Nephron (organoid): ENCODE measurements at regions not wholly inside any gene's neighbourhood (a gene's known extent, or its start where the extent isn't known, plus 50 kb on each side); places are given as distances from the start of the nearest gene placed in this dataset.

Experiments
- H3K27ac Mint-ChIP-seq, 3 experiments: 2 replicates each; pipeline ENCODE4 v1.8.0; 2020; ENCODE audit warnings: mixed read lengths in 3 of 3, mild to moderate bottlenecking in 2 of 3, moderate library complexity in 1 of 3
- H3K27me3 Mint-ChIP-seq: 2 replicates; pipeline ENCODE4 v1.8.0; 2021; ENCODE audit warnings: low read depth, mild to moderate bottlenecking, moderate library complexity, mixed read lengths
- H3K36me3 Mint-ChIP-seq: 2 replicates; pipeline ENCODE4 v1.8.0; 2020; ENCODE audit warnings: low read depth, mixed read lengths
- H3K4me1 Mint-ChIP-seq: 2 replicates; pipeline ENCODE4 v1.8.0; 2020; ENCODE audit warnings: mixed read lengths
- H3K4me3 Mint-ChIP-seq, 3 experiments: 2 replicates each; pipeline ENCODE4 v1.8.0; 2020; ENCODE audit warnings: mild to moderate bottlenecking in 3 of 3, mixed read lengths in 3 of 3, moderate library complexity in 2 of 3
- H3K9me3 Mint-ChIP-seq: 2 replicates; pipeline ENCODE4 v1.8.0; 2020; ENCODE audit warnings: mixed read lengths
- TF ChIP-seq, protein P1 (sequence below), 3 experiments: fragments of 200-600 bp; sonication (generic); IDR thresholded peaks; one replicate each; pipeline ENCODE4 v1.5.0; 2021; ENCODE audit warnings: antibody characterized with exemption in 3 of 3; ENCODE audit not compliant: unreplicated experiment in 3 of 3

DNA sequence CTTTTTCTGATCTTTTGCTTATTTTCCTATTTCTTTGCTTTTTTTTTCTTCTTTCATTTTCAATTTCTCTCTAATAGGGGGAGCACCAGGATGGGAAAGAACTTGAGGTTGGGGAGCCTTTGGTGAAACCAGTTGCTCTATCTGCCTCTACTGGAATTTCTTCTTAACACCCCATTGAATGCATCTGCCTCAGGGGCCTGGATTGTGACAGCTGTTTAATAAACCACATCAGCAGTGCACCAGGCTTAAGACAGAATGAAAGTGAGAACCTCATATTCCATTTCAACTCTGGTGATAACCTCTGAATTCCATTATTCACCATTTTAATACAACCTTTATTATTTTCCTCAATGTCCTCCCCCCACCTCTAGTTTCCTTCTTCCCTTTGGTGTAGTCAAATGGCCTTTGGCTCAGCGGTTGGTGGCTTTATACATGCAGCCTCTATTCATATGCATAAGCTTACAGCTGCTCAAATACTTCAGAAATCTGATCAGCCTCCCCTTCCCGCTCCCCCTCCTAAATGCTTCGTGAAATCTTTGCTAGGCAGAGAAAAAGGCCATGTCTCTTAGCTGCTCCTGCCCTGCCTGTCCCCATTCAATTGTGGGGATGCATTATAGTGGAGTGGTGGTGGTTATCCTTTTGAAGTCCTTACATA is 537.3 kb upstream of the PLXNA2 start:
- Mint-ChIP-seq H3K4me1 (peaks cover 15% of the 10 kb centered on the region), H3K27ac (no peak overlapping the region), H3K36me3 (no peaks in the 10 kb centered on the region), H3K27me3 (no peaks in the 10 kb centered on the region), H3K9me3 (peaks cover 7% of the 10 kb centered on the region), H3K4me3 (no peak overlapping the region)
- TF ChIP-seq, protein P1, sequence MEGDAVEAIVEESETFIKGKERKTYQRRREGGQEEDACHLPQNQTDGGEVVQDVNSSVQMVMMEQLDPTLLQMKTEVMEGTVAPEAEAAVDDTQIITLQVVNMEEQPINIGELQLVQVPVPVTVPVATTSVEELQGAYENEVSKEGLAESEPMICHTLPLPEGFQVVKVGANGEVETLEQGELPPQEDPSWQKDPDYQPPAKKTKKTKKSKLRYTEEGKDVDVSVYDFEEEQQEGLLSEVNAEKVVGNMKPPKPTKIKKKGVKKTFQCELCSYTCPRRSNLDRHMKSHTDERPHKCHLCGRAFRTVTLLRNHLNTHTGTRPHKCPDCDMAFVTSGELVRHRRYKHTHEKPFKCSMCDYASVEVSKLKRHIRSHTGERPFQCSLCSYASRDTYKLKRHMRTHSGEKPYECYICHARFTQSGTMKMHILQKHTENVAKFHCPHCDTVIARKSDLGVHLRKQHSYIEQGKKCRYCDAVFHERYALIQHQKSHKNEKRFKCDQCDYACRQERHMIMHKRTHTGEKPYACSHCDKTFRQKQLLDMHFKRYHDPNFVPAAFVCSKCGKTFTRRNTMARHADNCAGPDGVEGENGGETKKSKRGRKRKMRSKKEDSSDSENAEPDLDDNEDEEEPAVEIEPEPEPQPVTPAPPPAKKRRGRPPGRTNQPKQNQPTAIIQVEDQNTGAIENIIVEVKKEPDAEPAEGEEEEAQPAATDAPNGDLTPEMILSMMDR (IDR thresholded peaks at IDR 0.05; ENCODE audit: unreplicated experiment in 3 of 3): no peak

DNA sequence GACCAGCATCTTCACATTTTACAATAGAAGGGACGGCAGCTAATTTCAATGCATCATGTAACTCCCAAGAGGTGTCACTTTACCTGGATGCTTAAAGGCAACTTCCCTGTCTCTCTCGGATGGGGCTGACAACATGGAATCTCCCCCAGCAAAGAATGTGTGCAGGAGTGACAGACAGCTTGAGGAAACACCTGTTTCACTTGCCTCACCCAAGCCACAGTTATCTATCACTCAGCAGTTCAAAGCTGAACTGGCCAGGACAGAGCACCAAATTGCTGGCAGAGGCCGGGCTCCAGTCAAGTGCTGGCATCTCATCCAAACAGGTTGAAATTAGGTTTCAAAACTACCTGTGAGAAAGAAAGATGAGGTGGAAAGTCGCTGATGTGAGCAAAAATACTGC is 538.0 kb upstream of the PLXNA2 start:
- no peaks in the 10 kb centered on the region for H3K36me3 Mint-ChIP-seq
- H3K27ac Mint-ChIP-seq: no peak overlapping the region
- peaks cover 7% of the 10 kb centered on the region for H3K9me3 Mint-ChIP-seq
- H3K4me1 Mint-ChIP-seq: peaks cover 21% of the 10 kb centered on the region
- TF ChIP-seq, protein P1 (IDR thresholded peaks at IDR 0.05; ENCODE audit: unreplicated experiment in 3 of 3): no peak
- no peak overlapping the region for H3K4me3 Mint-ChIP-seq
- H3K27me3 Mint-ChIP-seq: no peaks in the 10 kb centered on the region

DNA sequence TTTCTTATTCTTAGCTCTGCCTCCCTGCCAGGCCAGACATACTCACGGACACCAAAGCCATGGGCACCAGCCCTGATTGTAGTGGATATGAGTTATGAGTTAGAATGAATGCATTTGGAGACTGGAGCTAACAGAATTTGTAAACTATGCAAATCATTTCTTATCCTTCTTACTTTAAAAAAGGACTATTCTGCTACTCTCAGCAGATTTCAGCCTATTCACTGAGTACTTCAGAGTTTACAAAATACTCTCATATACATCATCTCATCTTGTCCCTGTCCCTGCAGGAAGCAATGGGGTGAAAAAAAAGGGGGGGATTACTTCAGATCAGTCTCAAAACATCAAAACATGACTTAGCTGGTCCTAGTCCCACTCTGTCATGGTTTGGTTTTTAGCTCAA is 541.4 kb upstream of the PLXNA2 start:
- no peak overlapping the region for H3K27ac Mint-ChIP-seq
- no peaks in the 10 kb centered on the region for H3K36me3 Mint-ChIP-seq
- TF ChIP-seq, protein P1 (IDR thresholded peaks at IDR 0.05; ENCODE audit: unreplicated experiment in 3 of 3): no peak
- H3K27me3 Mint-ChIP-seq: no peaks in the 10 kb centered on the region
- H3K9me3 Mint-ChIP-seq: no peaks in the 10 kb centered on the region
- H3K4me3 Mint-ChIP-seq: no peak overlapping the region
- H3K4me1 Mint-ChIP-seq: peaks cover 37% of the 10 kb centered on the region

DNA sequence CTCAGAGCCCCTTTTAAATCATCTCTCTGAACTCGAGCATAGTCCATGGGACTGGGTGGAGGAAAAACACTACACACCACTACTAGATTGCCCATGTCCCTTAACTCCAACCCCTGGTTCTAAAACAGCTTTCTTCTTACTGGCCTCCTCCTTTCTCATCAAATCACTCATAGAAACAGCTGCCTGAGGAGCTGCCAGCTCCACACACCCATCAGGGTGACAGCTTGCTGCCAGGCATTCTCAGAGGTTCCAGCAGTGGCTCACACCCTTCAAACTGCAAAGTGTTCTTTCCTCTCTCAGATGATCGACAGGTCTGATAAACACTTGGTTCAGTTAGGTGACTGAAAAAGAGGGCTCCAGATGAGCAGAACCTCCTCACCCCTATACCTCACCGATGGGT is 543.0 kb upstream of the PLXNA2 start:
- Mint-ChIP-seq H3K27me3 (no peaks in the 10 kb centered on the region), H3K4me1 (peaks cover 42% of the 10 kb centered on the region), H3K9me3 (no peaks in the 10 kb centered on the region), H3K4me3 (peak overlapping the region in 1 of 3 experiments; percentile 15), H3K36me3 (no peaks in the 10 kb centered on the region), H3K27ac (no peak overlapping the region)
- TF ChIP-seq, protein P1 (IDR thresholded peaks at IDR 0.05; ENCODE audit: unreplicated experiment in 3 of 3): no peak

DNA sequence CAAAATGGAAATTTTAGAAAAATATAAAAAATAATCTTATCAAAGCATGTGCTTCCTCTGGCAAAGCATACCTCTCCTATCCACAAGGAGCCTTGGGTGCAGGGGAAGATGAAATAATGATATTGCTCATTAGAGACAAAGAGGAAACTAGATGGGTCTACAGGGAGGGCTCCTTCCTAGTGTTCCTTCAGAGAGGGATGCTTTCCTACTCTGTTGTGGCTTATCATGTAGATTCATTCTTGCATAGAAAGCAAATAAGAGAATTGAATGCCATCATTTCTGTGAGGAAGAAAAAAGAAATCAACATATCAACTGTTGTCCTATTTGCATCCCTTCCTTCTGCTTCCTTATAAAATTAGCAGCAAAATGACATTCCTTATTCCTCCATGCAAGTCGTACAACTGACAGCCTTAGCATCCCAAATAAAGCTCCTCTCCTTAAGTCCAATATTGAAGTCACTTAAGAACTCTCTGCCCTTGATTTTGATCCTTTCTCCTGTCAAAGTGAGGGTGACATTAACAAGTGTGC is 543.9 kb upstream of the PLXNA2 start:
- TF ChIP-seq, protein P1 (IDR thresholded peaks at IDR 0.05; ENCODE audit: unreplicated experiment in 3 of 3): no peak
- Mint-ChIP-seq H3K4me1 (peaks cover 42% of the 10 kb centered on the region), H3K9me3 (no peaks in the 10 kb centered on the region), H3K4me3 (no peak overlapping the region), H3K27ac (no peak overlapping the region), H3K27me3 (no peaks in the 10 kb centered on the region), H3K36me3 (no peaks in the 10 kb centered on the region)

DNA sequence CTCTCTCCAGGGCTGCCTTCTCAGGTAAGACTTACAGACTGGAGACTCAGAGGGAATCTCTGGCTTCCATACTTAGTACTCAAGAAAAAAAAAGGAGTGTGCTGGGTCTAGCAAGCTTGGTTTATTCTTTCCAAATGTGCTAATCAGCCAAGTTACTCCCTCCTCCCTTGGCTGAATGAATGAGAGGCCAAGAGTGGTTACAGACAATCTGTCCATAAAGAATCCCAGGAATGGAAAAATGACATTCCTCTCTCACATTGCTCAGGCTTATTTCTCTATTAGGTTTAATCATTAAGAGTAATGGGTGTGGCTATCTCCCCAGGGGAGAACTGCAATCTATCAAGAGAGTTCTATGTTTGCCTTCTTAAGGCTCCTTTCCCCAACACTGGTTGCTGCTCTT is 547.3 kb upstream of the PLXNA2 start:
- Mint-ChIP-seq H3K9me3 (no peaks in the 10 kb centered on the region), H3K4me1 (peaks cover 28% of the 10 kb centered on the region), H3K27me3 (no peaks in the 10 kb centered on the region), H3K4me3 (no peak overlapping the region), H3K27ac (peak overlapping the region in 1 of 3 experiments; percentile 43), H3K36me3 (no peaks in the 10 kb centered on the region)
- TF ChIP-seq, protein P1 (IDR thresholded peaks at IDR 0.05; ENCODE audit: unreplicated experiment in 3 of 3): no peak
